ENCODE measurements at regions not wholly inside any gene's neighbourhood (a gene's known extent, or its start where the extent isn't known, plus 50 kb on each side); places are given as distances from the start of the nearest gene placed in this dataset.

DNA sequence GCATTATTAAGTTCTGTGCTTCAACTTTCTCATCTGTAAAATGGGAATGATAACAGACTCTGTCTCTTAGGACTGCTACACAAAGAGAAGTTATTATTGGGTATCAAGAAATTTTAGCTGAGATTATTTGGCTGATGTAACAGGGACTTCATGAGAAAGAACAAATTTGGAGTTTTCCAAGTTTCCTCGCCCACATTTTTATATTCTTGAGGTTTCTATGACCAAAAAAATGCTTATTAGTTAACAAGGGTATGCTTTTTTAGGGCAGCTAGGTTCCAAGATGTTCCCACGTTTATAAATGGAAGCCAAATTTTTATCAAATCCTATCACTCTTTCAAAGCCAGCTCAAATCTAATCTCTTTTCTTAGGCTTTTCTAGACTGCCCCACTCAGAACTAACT is 50.6 kb upstream of the C3orf80 start:
- 72 to 84% methylated on average over 2 of the region's 2 CpGs for WGBS, 2 donors (ENCODE audit: low coverage in 1 of 2)
- H3K9me3 ChIP-seq = no peaks in the 10 kb centered on the region
- H3K27me3 ChIP-seq = no peaks in the 10 kb centered on the region
- no peak overlapping the region for H3K4me3 ChIP-seq
- intact Hi-C loops (cut with DNase I; ENCODE audit: low total_unique reads) = no loop called here
- no peak for DNase-seq
- TF ChIP-seq POLR2AphosphoS5 (IDR thresholded peaks at IDR 0.05) = no peak
- TF ChIP-seq POLR2A (IDR thresholded peaks at IDR 0.05) = no peak
- no peak for TF ChIP-seq EP300 (IDR thresholded peaks at IDR 0.05; ENCODE audit: low read depth)
- TF ChIP-seq, protein P1, sequence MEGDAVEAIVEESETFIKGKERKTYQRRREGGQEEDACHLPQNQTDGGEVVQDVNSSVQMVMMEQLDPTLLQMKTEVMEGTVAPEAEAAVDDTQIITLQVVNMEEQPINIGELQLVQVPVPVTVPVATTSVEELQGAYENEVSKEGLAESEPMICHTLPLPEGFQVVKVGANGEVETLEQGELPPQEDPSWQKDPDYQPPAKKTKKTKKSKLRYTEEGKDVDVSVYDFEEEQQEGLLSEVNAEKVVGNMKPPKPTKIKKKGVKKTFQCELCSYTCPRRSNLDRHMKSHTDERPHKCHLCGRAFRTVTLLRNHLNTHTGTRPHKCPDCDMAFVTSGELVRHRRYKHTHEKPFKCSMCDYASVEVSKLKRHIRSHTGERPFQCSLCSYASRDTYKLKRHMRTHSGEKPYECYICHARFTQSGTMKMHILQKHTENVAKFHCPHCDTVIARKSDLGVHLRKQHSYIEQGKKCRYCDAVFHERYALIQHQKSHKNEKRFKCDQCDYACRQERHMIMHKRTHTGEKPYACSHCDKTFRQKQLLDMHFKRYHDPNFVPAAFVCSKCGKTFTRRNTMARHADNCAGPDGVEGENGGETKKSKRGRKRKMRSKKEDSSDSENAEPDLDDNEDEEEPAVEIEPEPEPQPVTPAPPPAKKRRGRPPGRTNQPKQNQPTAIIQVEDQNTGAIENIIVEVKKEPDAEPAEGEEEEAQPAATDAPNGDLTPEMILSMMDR (IDR thresholded peaks at IDR 0.05) = no peak
- no peak overlapping the region for H3K27ac ChIP-seq
- no peaks in the 10 kb centered on the region for H3K36me3 ChIP-seq
- H3K4me1 ChIP-seq = no peaks in the 10 kb centered on the region
- in situ Hi-C loops (cut with MboI; ENCODE audit: low pct_ligation_motif_present in 1 of 4, low pct_unique_long_range_greater_than_20kb in 1 of 4, low sequenced_read_pairs in 3 of 4) = loop anchor here in 1 of 4 donors (25.0 kb wide), 1 partner anchor 163 kb away; no protein-coding TSS in a partner anchor

Data from transverse colon (tissue), 4 donors.